Gastrocnemius medialis (tissue), 4 donors: ENCODE measurements at regions not wholly inside any gene's neighbourhood (a gene's known extent, or its start where the extent isn't known, plus 50 kb on each side); places are given as distances from the start of the nearest gene placed in this dataset.

Source experiments
- ATAC-seq, 2 donors: fragments of 150-250 bp; one replicate each; pipeline ENCODE4 v1.9.1; 2016
- DNase-seq, 2 donors: peaks; one replicate each; pipeline ENCODE4 v3.0.0-alpha.2; 2019
- H3K27ac ChIP-seq, 4 donors: fragments of 200-600 bp; sonication (generic); 1 replicate in 1 of 4; 2 replicates in 3 of 4; pipeline ENCODE4 v1.5.1; 2016 to 2018; ENCODE audit warnings: mild to moderate bottlenecking in 2 of 4, moderate library complexity in 1 of 4
- H3K27me3 ChIP-seq, 3 donors: fragments of 200-600 bp; sonication (generic) in 2 of 3; 1 replicate in 1 of 3; 2 replicates in 2 of 3; pipeline versions ENCODE4 v1.5.1 to v1.6.0; 2016 to 2019; ENCODE audit warnings: mild to moderate bottlenecking in 1 of 3, moderate library complexity in 1 of 3
- H3K36me3 ChIP-seq, 2 donors: fragments of 200-600 bp; sonication (generic) in 1 of 2; one replicate each; pipeline ENCODE4 v1.5.1; 2017 to 2018
- H3K4me1 ChIP-seq, 2 donors: fragments of 200-600 bp; sonication (generic) in 1 of 2; one replicate each; pipeline ENCODE4 v1.5.1; 2016 to 2017; ENCODE audit warnings: mild to moderate bottlenecking in 2 of 2
- H3K4me3 ChIP-seq, 4 donors: fragments of 200-600 bp; sonication (generic) in 3 of 4; 1 replicate in 1 of 4; 2 replicates in 3 of 4; pipeline ENCODE4 v1.5.1; 2016 to 2019; ENCODE audit warnings: mild to moderate bottlenecking in 2 of 4
- H3K9me3 ChIP-seq, 3 donors: fragments of 200-600 bp; sonication (generic) in 2 of 3; 1 replicate in 1 of 3; 2 replicates in 2 of 3; pipeline ENCODE4 v1.5.1; 2016 to 2019
- POLR2A ChIP-seq, 2 donors: fragments of 450-650 bp; IDR thresholded peaks; one replicate each; pipeline ENCODE4 v1.6.1; 2017; ENCODE audit warnings: antibody characterized with exemption in 2 of 2, mild to moderate bottlenecking in 2 of 2, moderate library complexity in 2 of 2
- in situ Hi-C, 4 donors: fragments of 200-750 bp; cut with MboI; loops; one replicate each; pipeline versions ENCODE4 v1.15.0 to v1.8.0; 2017; ENCODE audit warnings: low sequenced_read_pairs in 4 of 4
- intact Hi-C: fragments of 100-400 bp; cut with DNase I; formaldehyde crosslinking; loops from one replicate; pipeline ENCODE4 v1.15.1; 2023; ENCODE audit warnings: low total_unique reads
- TF ChIP-seq, protein P1 (sequence below), 5 experiments: fragments of 450-650 bp in 3 of 5; fragments of 200-600 bp in 2 of 5; sonication (generic) in 2 of 5; IDR thresholded peaks in 4 of 5; conservative IDR thresholded peaks in 1 of 5; 1 replicate in 4 of 5; 2 replicates in 1 of 5; pipeline ENCODE4 v1.5.1; 2016 to 2019; ENCODE audit warnings: antibody characterized with exemption in 5 of 5, mild to moderate bottlenecking in 3 of 5, moderate library complexity in 3 of 5

DNA sequence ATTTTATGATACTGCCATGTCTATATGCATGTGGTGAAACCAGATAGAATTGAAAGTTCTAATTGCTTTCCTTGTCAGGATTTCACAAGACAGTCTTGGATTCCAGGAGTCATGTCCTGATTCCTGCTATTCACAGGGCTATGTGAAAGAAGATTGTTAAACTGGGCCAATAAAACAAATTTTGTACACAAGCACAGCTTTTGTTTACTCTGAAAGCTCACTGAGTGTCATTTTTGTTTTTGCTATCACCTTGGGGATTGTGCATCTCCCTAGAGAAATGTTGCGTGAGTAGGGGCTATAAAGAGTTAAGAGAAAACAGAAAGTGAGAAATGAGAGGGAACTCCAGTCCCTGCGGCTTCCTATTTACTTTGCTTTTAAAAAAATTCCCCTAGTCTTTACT is 627.5 kb downstream of the PKHD1 start:
- no peaks in the 10 kb centered on the region for H3K27me3 ChIP-seq
- no peak overlapping the region for H3K27ac ChIP-seq
- no peak for ATAC-seq
- TF ChIP-seq POLR2A (IDR thresholded peaks at IDR 0.05), result no peak
- TF ChIP-seq, protein P1, sequence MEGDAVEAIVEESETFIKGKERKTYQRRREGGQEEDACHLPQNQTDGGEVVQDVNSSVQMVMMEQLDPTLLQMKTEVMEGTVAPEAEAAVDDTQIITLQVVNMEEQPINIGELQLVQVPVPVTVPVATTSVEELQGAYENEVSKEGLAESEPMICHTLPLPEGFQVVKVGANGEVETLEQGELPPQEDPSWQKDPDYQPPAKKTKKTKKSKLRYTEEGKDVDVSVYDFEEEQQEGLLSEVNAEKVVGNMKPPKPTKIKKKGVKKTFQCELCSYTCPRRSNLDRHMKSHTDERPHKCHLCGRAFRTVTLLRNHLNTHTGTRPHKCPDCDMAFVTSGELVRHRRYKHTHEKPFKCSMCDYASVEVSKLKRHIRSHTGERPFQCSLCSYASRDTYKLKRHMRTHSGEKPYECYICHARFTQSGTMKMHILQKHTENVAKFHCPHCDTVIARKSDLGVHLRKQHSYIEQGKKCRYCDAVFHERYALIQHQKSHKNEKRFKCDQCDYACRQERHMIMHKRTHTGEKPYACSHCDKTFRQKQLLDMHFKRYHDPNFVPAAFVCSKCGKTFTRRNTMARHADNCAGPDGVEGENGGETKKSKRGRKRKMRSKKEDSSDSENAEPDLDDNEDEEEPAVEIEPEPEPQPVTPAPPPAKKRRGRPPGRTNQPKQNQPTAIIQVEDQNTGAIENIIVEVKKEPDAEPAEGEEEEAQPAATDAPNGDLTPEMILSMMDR (IDR thresholded peaks at IDR 0.05 in 4 of 5, conservative IDR thresholded peaks at IDR 0.05 in 1 of 5), result no peak
- H3K4me1 ChIP-seq, result no peaks in the 10 kb centered on the region
- H3K36me3 ChIP-seq, result no peaks in the 10 kb centered on the region
- in situ Hi-C loops, result no loop called here
- intact Hi-C loops, result no loop called here
- no peak for DNase-seq
- H3K4me3 ChIP-seq, result no peak overlapping the region
- no peaks in the 10 kb centered on the region for H3K9me3 ChIP-seq

DNA sequence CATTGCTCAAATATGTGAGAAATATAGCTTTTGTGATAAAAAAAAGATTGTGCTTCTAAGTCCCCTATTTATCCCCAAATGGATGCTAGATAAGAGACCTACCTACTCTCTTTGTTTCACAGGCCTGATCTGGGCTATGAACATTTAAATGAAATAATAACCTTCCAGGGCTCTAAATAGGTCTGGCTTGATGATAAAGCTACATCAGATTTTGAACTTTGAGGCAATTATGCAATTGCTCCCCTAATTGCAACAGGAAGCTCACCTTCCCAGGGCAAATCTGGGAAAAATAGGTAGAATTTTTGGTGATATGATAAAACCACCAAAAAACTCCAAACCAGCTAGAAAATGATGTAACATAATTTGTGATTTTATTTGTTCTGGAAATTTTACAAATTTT is 624.5 kb downstream of the PKHD1 start:
- H3K36me3 ChIP-seq, result no peaks in the 10 kb centered on the region
- ATAC-seq (no peak), DNase-seq (no peak)
- TF ChIP-seq, protein P1 (IDR thresholded peaks at IDR 0.05 in 4 of 5, conservative IDR thresholded peaks at IDR 0.05 in 1 of 5), result no peak
- no peak for TF ChIP-seq POLR2A (IDR thresholded peaks at IDR 0.05)
- in situ Hi-C loops, result no loop called here
- no peaks in the 10 kb centered on the region for H3K4me1 ChIP-seq
- no peaks in the 10 kb centered on the region for H3K9me3 ChIP-seq
- H3K27me3 ChIP-seq, result no peaks in the 10 kb centered on the region
- H3K27ac ChIP-seq, result no peak overlapping the region
- intact Hi-C loops, result no loop called here
- no peak overlapping the region for H3K4me3 ChIP-seq

DNA sequence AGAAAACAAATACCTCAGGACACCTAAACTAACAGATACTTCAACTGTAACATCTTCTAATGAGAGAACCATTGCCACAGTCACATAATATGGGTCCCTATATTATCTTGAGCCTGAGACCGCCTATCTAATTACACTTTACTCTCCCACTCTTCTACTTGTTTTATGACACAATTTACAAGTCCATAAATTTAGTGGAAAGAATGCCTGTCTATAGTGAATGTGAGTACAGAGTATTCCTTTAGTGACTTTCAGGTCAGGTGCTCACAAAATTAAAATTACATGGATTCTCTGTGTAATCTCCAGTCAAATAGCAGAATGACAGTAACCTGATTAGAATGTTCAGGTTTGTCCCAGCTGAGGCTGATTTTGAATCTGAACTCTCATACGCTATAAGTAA is 624.1 kb downstream of the PKHD1 start:
- in situ Hi-C loops, result no loop called here
- Histone ChIP-seq H3K27ac (no peak overlapping the region), H3K4me3 (no peak overlapping the region), H3K9me3 (no peaks in the 10 kb centered on the region), H3K4me1 (no peaks in the 10 kb centered on the region), H3K36me3 (no peaks in the 10 kb centered on the region), H3K27me3 (no peaks in the 10 kb centered on the region)
- intact Hi-C loops, result no loop called here
- ATAC-seq (no peak), DNase-seq (no peak)
- TF ChIP-seq, protein P1 (IDR thresholded peaks at IDR 0.05 in 4 of 5, conservative IDR thresholded peaks at IDR 0.05 in 1 of 5), result no peak
- TF ChIP-seq POLR2A (IDR thresholded peaks at IDR 0.05), result no peak

DNA sequence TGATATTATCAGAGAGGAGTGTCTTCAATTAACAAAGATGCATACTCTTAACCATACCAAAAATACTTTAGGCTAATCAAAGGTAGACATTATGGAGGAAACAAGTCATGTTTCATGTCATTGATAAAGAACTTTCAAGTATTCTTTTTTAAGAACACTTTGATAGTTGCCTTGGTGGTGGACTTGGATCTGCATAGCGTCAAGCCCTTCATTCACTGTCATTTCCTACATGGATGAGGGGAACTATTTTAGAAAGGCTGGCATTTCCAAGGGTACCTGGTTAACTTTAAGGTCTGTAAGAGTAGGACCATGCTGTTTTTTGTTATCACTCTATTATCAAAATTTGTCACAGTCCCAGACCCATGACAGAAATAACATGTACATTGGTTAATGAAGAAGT is 622.5 kb downstream of the PKHD1 start:
- H3K27me3 ChIP-seq, result no peaks in the 10 kb centered on the region
- DNase-seq (no peak), ATAC-seq (no peak)
- H3K9me3 ChIP-seq, result no peaks in the 10 kb centered on the region
- no peak overlapping the region for H3K27ac ChIP-seq
- no peaks in the 10 kb centered on the region for H3K36me3 ChIP-seq
- intact Hi-C loops (no loop called here), in situ Hi-C loops (no loop called here)
- TF ChIP-seq, protein P1 (IDR thresholded peaks at IDR 0.05 in 4 of 5, conservative IDR thresholded peaks at IDR 0.05 in 1 of 5), result no peak
- no peak for TF ChIP-seq POLR2A (IDR thresholded peaks at IDR 0.05)
- H3K4me3 ChIP-seq, result no peak overlapping the region
- no peaks in the 10 kb centered on the region for H3K4me1 ChIP-seq

DNA sequence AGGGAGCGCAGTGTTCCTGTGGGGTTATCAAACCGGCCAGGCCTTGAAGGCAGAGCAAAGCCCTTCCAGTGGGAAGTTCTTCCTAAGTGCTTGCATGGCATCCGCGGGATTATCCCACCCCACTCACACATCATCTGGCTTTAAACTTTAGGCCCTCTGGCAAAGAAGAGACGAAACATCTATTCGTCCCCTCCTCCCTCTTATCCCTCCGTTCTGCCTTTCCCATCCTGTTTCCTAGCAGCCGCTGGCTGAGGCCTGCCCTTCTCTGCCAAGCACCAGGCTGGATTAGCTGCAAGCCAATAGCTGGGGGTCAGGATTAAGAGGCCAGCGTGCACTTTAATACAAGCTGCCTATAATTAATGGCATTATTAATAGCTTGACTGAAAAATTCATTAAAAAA is 621.0 kb downstream of the PKHD1 start:
- Histone ChIP-seq H3K4me1 (no peaks in the 10 kb centered on the region), H3K27ac (no peak overlapping the region), H3K4me3 (no peak overlapping the region), H3K36me3 (no peaks in the 10 kb centered on the region), H3K9me3 (no peaks in the 10 kb centered on the region), H3K27me3 (no peaks in the 10 kb centered on the region)
- ATAC-seq (no peak), DNase-seq (no peak)
- in situ Hi-C loops (no loop called here), intact Hi-C loops (no loop called here)
- TF ChIP-seq POLR2A (IDR thresholded peaks at IDR 0.05), result no peak
- TF ChIP-seq, protein P1 (IDR thresholded peaks at IDR 0.05 in 4 of 5, conservative IDR thresholded peaks at IDR 0.05 in 1 of 5), result no peak
